ENCODE measurements at regions not wholly inside any gene's neighbourhood (a gene's known extent, or its start where the extent isn't known, plus 50 kb on each side); places are given as distances from the start of the nearest gene placed in this dataset.

- Histone ChIP-seq H3K27ac (ENCODE audit: low read length) (no peak overlapping the region), H3K36me3 (ENCODE audit: insufficient read depth, low read length) (no peaks in the 10 kb centered on the region), H3K4me2 (ENCODE audit: insufficient read depth, low read length) (no peak overlapping the region), H3K9me3 (ENCODE audit: insufficient read depth, low read length, severe bottlenecking) (no peaks in the 10 kb centered on the region), H3K4me1 (ENCODE audit: insufficient read depth, low read length) (no peaks in the 10 kb centered on the region), H3K4me3 (ENCODE audit: low read depth in 1 of 2, low read length in 2 of 2) (no peak overlapping the region), H4K20me1 (ENCODE audit: insufficient read depth, low read length) (no peaks in the 10 kb centered on the region), H3K9ac (ENCODE audit: low read depth, low read length) (no peak overlapping the region), H3K27me3 (ENCODE audit: insufficient read depth, low read length, poor library complexity) (no peaks in the 10 kb centered on the region), H3K79me2 (ENCODE audit: insufficient read depth, low read length) (no peaks in the 10 kb centered on the region), H2AFZ (ENCODE audit: low read depth, low read length) (no peak overlapping the region)
- TF ChIP-seq CTCF (IDR thresholded peaks at IDR 0.05; ENCODE audit: borderline replicate concordance, extremely low read depth, low read length, poor library complexity, severe bottlenecking) (no peak), EZH2 (IDR thresholded peaks at IDR 0.05; ENCODE audit: borderline replicate concordance, low read depth, low read length, severe bottlenecking) (no peak)
- DNase-seq (no peak), ATAC-seq (ENCODE audit: insufficient read depth, low read depth) (no peak)
Observed at GRCh38 chr5:50898966-50899365, 232.5 kb downstream of the PARP8 start.

- ATAC-seq (ENCODE audit: insufficient read depth, low read depth) = no peak
Observed at GRCh38 chr5:50900952-50901510, 234.6 kb downstream of the PARP8 start.

GRCh38 chr5:50903651-50904050 lies 237.2 kb downstream of the PARP8 start:
- Histone ChIP-seq H2AFZ (ENCODE audit: low read depth, low read length) (no peak overlapping the region), H3K4me1 (ENCODE audit: insufficient read depth, low read length) (no peaks in the 10 kb centered on the region), H3K79me2 (ENCODE audit: insufficient read depth, low read length) (no peaks in the 10 kb centered on the region), H3K27me3 (ENCODE audit: insufficient read depth, low read length, poor library complexity) (no peaks in the 10 kb centered on the region), H3K4me3 (ENCODE audit: low read depth in 1 of 2, low read length in 2 of 2) (no peak overlapping the region), H3K9me3 (ENCODE audit: insufficient read depth, low read length, severe bottlenecking) (no peaks in the 10 kb centered on the region), H3K36me3 (ENCODE audit: insufficient read depth, low read length) (no peaks in the 10 kb centered on the region), H3K4me2 (ENCODE audit: insufficient read depth, low read length) (no peak overlapping the region), H4K20me1 (ENCODE audit: insufficient read depth, low read length) (no peaks in the 10 kb centered on the region), H3K27ac (ENCODE audit: low read length) (no peak overlapping the region), H3K9ac (ENCODE audit: low read depth, low read length) (no peak overlapping the region)
- TF ChIP-seq EZH2 (IDR thresholded peaks at IDR 0.05; ENCODE audit: borderline replicate concordance, low read depth, low read length, severe bottlenecking) (no peak), CTCF (IDR thresholded peaks at IDR 0.05; ENCODE audit: borderline replicate concordance, extremely low read depth, low read length, poor library complexity, severe bottlenecking) (no peak)
- no peak for DNase-seq
- ATAC-seq (ENCODE audit: insufficient read depth, low read depth) = no peak

More at GRCh38 chr5:50900952-50901510, 234.6 kb downstream of the PARP8 start:
- Histone ChIP-seq H3K27me3 (ENCODE audit: insufficient read depth, low read length, poor library complexity) (no peaks in the 10 kb centered on the region), H2AFZ (ENCODE audit: low read depth, low read length) (no peak overlapping the region), H3K4me2 (ENCODE audit: insufficient read depth, low read length) (no peak overlapping the region), H3K9ac (ENCODE audit: low read depth, low read length) (no peak overlapping the region), H3K4me3 (ENCODE audit: low read depth in 1 of 2, low read length in 2 of 2) (no peak overlapping the region), H3K79me2 (ENCODE audit: insufficient read depth, low read length) (no peaks in the 10 kb centered on the region), H3K27ac (ENCODE audit: low read length) (no peak overlapping the region), H3K4me1 (ENCODE audit: insufficient read depth, low read length) (no peaks in the 10 kb centered on the region), H3K9me3 (ENCODE audit: insufficient read depth, low read length, severe bottlenecking) (no peaks in the 10 kb centered on the region), H3K36me3 (ENCODE audit: insufficient read depth, low read length) (no peaks in the 10 kb centered on the region), H4K20me1 (ENCODE audit: insufficient read depth, low read length) (no peaks in the 10 kb centered on the region)
- DNase-seq = no peak
- TF ChIP-seq CTCF (IDR thresholded peaks at IDR 0.05; ENCODE audit: borderline replicate concordance, extremely low read depth, low read length, poor library complexity, severe bottlenecking) (no peak), EZH2 (IDR thresholded peaks at IDR 0.05; ENCODE audit: borderline replicate concordance, low read depth, low read length, severe bottlenecking) (no peak)

Data from DND-41 (cell line).